ENCODE measurements at regions not wholly inside any gene's neighbourhood (a gene's known extent, or its start where the extent isn't known, plus 50 kb on each side); places are given as distances from the start of the nearest gene placed in this dataset.

DNA sequence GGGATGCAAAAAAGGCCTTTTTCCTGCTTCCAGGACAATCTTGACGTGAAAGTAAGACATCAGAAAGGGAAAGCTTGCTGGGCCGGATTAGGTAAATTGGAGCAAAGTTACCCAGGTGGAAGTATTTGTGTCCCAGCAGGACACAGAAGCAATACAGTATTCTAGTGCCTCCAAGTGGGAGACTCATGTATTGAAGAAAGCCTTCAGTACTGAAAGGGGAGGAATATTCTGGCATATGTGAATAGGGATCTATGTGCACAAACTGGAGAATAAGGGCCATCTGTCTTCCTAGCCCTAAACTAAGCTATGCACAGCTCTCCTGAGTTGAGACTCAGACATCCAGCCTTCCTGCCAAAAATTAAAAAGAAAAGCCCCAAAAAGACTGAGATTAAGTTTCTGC is 327.3 kb upstream of the CDH8 start:
- Histone ChIP-seq H3K9ac (ENCODE audit: low read depth, low read length, poor library complexity) (no peak overlapping the region), H3K9me3 (replicated peaks in 1 of 2; ENCODE audit: control insufficient read depth in 2 of 2, insufficient read depth in 1 of 2, low read depth in 1 of 2, low read length in 2 of 2) (no peaks in the 10 kb centered on the region), H2BK12ac (ENCODE audit: low read length) (no peak overlapping the region), H3K4me1 (ENCODE audit: control insufficient read depth in 2 of 2, insufficient read depth in 1 of 2, low read depth in 1 of 2, low read length in 2 of 2) (peaks cover 0 to 3% of the 10 kb centered on the region in 2 donors), H3K4me2 (ENCODE audit: insufficient read depth, low read length, poor library complexity, severe bottlenecking) (no peak overlapping the region), H3K4ac (ENCODE audit: low read length) (no peak overlapping the region), H2AK5ac (ENCODE audit: low read depth, low read length) (no peak overlapping the region), H2BK5ac (ENCODE audit: low read length) (no peak overlapping the region), H4K8ac (ENCODE audit: low read depth, low read length) (no peak overlapping the region), H3K79me1 (ENCODE audit: low read depth, low read length) (no peaks in the 10 kb centered on the region), H3K36me3 (replicated peaks in 1 of 2; ENCODE audit: control insufficient read depth in 2 of 2, insufficient read depth in 2 of 2, low read length in 2 of 2) (no peaks in the 10 kb centered on the region), H2AFZ (ENCODE audit: low read length) (no peak overlapping the region), H3K4me3 (ENCODE audit: low read length in 2 of 2) (no peak overlapping the region), H3K14ac (ENCODE audit: low read length) (no peak overlapping the region), H2BK15ac (ENCODE audit: low read length) (no peak overlapping the region), H3K27ac (replicated peaks; ENCODE audit: low read length) (no peak overlapping the region), H4K91ac (ENCODE audit: low read depth, low read length, poor library complexity) (no peak overlapping the region), H3K18ac (ENCODE audit: low read length) (no peak overlapping the region), H2BK120ac (ENCODE audit: low read depth, low read length) (no peak overlapping the region), H3K27me3 (ENCODE audit: control insufficient read depth in 3 of 3, insufficient read depth in 3 of 3, low read depth in 1 of 3, low read length in 3 of 3) (no peaks in the 10 kb centered on the region), H3K23ac (ENCODE audit: low read depth, low read length, poor library complexity) (no peak overlapping the region)
- WGBS, 2 donors (ENCODE audit: extremely low coverage in 2 of 2, insufficient read length in 2 of 2, insufficient replicate concordance in 1 of 2): no CpG with 5 or more reads among the region's 2 CpGs
- no peak for DNase-seq (ENCODE audit: low spot score)

DNA sequence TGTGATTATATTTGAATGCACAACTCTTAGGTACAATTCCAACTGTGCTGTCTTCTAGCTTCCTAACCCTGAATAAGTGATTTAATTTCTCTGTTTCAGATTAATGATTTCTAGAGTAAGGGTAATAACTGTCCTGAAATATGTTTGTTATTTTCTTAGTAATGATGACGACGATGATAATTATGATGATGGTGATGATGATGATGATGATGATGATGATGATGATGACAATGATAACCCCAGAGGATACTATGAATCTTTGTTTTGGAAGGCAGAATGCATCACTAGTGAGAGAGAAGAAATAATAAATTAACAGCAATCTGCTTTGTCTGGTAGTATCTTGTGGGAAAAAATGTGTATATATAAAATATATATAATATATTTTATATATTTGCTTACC is 317.1 kb upstream of the CDH8 start:
- no peaks in the 10 kb centered on the region for H3K27me3 ChIP-seq (ENCODE audit: control insufficient read depth in 3 of 3, insufficient read depth in 3 of 3, low read depth in 1 of 3, low read length in 3 of 3)
- no peak overlapping the region for H2BK5ac ChIP-seq (ENCODE audit: low read length)
- H3K4me2 ChIP-seq (ENCODE audit: insufficient read depth, low read length, poor library complexity, severe bottlenecking): no peak overlapping the region
- H2AK5ac ChIP-seq (ENCODE audit: low read depth, low read length): no peak overlapping the region
- no peak overlapping the region for H3K4me3 ChIP-seq (ENCODE audit: low read length in 2 of 2)
- no peaks in the 10 kb centered on the region for H3K36me3 ChIP-seq (replicated peaks in 1 of 2; ENCODE audit: control insufficient read depth in 2 of 2, insufficient read depth in 2 of 2, low read length in 2 of 2)
- H3K9ac ChIP-seq (ENCODE audit: low read depth, low read length, poor library complexity): no peak overlapping the region
- no peak overlapping the region for H2BK15ac ChIP-seq (ENCODE audit: low read length)
- no peak for DNase-seq (ENCODE audit: low spot score)
- H4K8ac ChIP-seq (ENCODE audit: low read depth, low read length): no peak overlapping the region
- H4K91ac ChIP-seq (ENCODE audit: low read depth, low read length, poor library complexity): no peak overlapping the region
- no peak overlapping the region for H2BK12ac ChIP-seq (ENCODE audit: low read length)
- H2AFZ ChIP-seq (ENCODE audit: low read length): no peak overlapping the region
- H3K79me1 ChIP-seq (ENCODE audit: low read depth, low read length): no peaks in the 10 kb centered on the region
- no peak overlapping the region for H3K27ac ChIP-seq (replicated peaks; ENCODE audit: low read length)
- H3K14ac ChIP-seq (ENCODE audit: low read length): no peak overlapping the region
- H3K4ac ChIP-seq (ENCODE audit: low read length): no peak overlapping the region
- WGBS, 2 donors (ENCODE audit: extremely low coverage in 2 of 2, insufficient read length in 2 of 2, insufficient replicate concordance in 1 of 2): 100% methylated on average over 2 of the region's 2 CpGs
- no peaks in the 10 kb centered on the region for H3K4me1 ChIP-seq (ENCODE audit: control insufficient read depth in 2 of 2, insufficient read depth in 1 of 2, low read depth in 1 of 2, low read length in 2 of 2)
- H2BK120ac ChIP-seq (ENCODE audit: low read depth, low read length): no peak overlapping the region
- H3K18ac ChIP-seq (ENCODE audit: low read length): no peak overlapping the region
- H3K9me3 ChIP-seq (replicated peaks in 1 of 2; ENCODE audit: control insufficient read depth in 2 of 2, insufficient read depth in 1 of 2, low read depth in 1 of 2, low read length in 2 of 2): no peaks in the 10 kb centered on the region
- H3K23ac ChIP-seq (ENCODE audit: low read depth, low read length, poor library complexity): no peak overlapping the region

DNA sequence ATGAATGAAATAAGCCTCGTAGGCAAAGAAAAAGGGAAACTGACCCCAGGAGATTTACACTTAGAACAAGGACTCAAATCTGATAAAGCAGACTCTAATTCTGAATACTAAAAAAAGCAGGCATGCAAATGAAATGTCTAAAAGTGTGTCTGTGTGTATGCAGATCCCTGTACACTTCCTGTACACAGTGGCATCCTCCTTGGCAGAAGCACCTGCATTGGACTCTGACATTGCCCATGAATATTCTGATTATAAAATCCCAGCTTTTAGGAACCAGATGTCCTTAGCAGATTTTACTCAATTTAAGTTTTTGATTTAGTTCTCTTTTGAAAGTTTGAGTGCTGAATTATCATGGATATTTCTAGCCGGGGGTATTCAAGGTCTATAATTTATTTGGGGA is 306.0 kb upstream of the CDH8 start:
- no peak overlapping the region for H2BK15ac ChIP-seq (ENCODE audit: low read length)
- H2BK12ac ChIP-seq (ENCODE audit: low read length): no peak overlapping the region
- H3K14ac ChIP-seq (ENCODE audit: low read length): no peak overlapping the region
- H3K9ac ChIP-seq (ENCODE audit: low read depth, low read length, poor library complexity): no peak overlapping the region
- H3K27ac ChIP-seq (replicated peaks; ENCODE audit: low read length): no peak overlapping the region
- no peaks in the 10 kb centered on the region for H3K36me3 ChIP-seq (replicated peaks in 1 of 2; ENCODE audit: control insufficient read depth in 2 of 2, insufficient read depth in 2 of 2, low read length in 2 of 2)
- peak overlapping the region; percentile 88 for H2AFZ ChIP-seq (ENCODE audit: low read length)
- H3K4ac ChIP-seq (ENCODE audit: low read length): no peak overlapping the region
- no CpG with 5 or more reads among the region's 2 CpGs for WGBS, 2 donors (ENCODE audit: extremely low coverage in 2 of 2, insufficient read length in 2 of 2, insufficient replicate concordance in 1 of 2)
- H3K23ac ChIP-seq (ENCODE audit: low read depth, low read length, poor library complexity): no peak overlapping the region
- H3K4me1 ChIP-seq (ENCODE audit: control insufficient read depth in 2 of 2, insufficient read depth in 1 of 2, low read depth in 1 of 2, low read length in 2 of 2): peaks cover 4 to 12% of the 10 kb centered on the region in 2 donors
- no peak overlapping the region for H2BK5ac ChIP-seq (ENCODE audit: low read length)
- H4K91ac ChIP-seq (ENCODE audit: low read depth, low read length, poor library complexity): no peak overlapping the region
- H3K79me1 ChIP-seq (ENCODE audit: low read depth, low read length): no peaks in the 10 kb centered on the region
- no peak overlapping the region for H3K18ac ChIP-seq (ENCODE audit: low read length)
- no peak overlapping the region for H3K4me3 ChIP-seq (ENCODE audit: low read length in 2 of 2)
- H3K9me3 ChIP-seq (replicated peaks in 1 of 2; ENCODE audit: control insufficient read depth in 2 of 2, insufficient read depth in 1 of 2, low read depth in 1 of 2, low read length in 2 of 2): peaks cover 0 to 1% of the 10 kb centered on the region in 2 donors
- no peak overlapping the region for H3K4me2 ChIP-seq (ENCODE audit: insufficient read depth, low read length, poor library complexity, severe bottlenecking)
- H2AK5ac ChIP-seq (ENCODE audit: low read depth, low read length): no peak overlapping the region
- H2BK120ac ChIP-seq (ENCODE audit: low read depth, low read length): no peak overlapping the region
- no peak for DNase-seq (ENCODE audit: low spot score)
- no peak overlapping the region for H4K8ac ChIP-seq (ENCODE audit: low read depth, low read length)
- H3K27me3 ChIP-seq (ENCODE audit: control insufficient read depth in 3 of 3, insufficient read depth in 3 of 3, low read depth in 1 of 3, low read length in 3 of 3): no peaks in the 10 kb centered on the region

GRCh38 chr16:62335356-62335755 is 299.1 kb upstream of the CDH8 start:
- no peak overlapping the region for H4K8ac ChIP-seq (ENCODE audit: low read depth, low read length)
- no peak overlapping the region for H3K18ac ChIP-seq (ENCODE audit: low read length)

More at GRCh38 chr16:62335356-62335755, 299.1 kb upstream of the CDH8 start:
- H3K27ac ChIP-seq (replicated peaks; ENCODE audit: low read length): no peak overlapping the region
- no peak overlapping the region for H4K91ac ChIP-seq (ENCODE audit: low read depth, low read length, poor library complexity)
- no peaks in the 10 kb centered on the region for H3K4me1 ChIP-seq (ENCODE audit: control insufficient read depth in 2 of 2, insufficient read depth in 1 of 2, low read depth in 1 of 2, low read length in 2 of 2)
- no peaks in the 10 kb centered on the region for H3K9me3 ChIP-seq (replicated peaks in 1 of 2; ENCODE audit: control insufficient read depth in 2 of 2, insufficient read depth in 1 of 2, low read depth in 1 of 2, low read length in 2 of 2)
- H3K4me2 ChIP-seq (ENCODE audit: insufficient read depth, low read length, poor library complexity, severe bottlenecking): no peak overlapping the region
- no peaks in the 10 kb centered on the region for H3K36me3 ChIP-seq (replicated peaks in 1 of 2; ENCODE audit: control insufficient read depth in 2 of 2, insufficient read depth in 2 of 2, low read length in 2 of 2)
- H3K27me3 ChIP-seq (ENCODE audit: control insufficient read depth in 3 of 3, insufficient read depth in 3 of 3, low read depth in 1 of 3, low read length in 3 of 3): no peaks in the 10 kb centered on the region
- H2AK5ac ChIP-seq (ENCODE audit: low read depth, low read length): no peak overlapping the region
- no peak overlapping the region for H2BK12ac ChIP-seq (ENCODE audit: low read length)
- no peak overlapping the region for H3K23ac ChIP-seq (ENCODE audit: low read depth, low read length, poor library complexity)
- H2BK5ac ChIP-seq (ENCODE audit: low read length): no peak overlapping the region
- DNase-seq (ENCODE audit: low spot score): no peak
- no peak overlapping the region for H2BK15ac ChIP-seq (ENCODE audit: low read length)
- H3K4ac ChIP-seq (ENCODE audit: low read length): no peak overlapping the region
- H2AFZ ChIP-seq (ENCODE audit: low read length): no peak overlapping the region
- no peaks in the 10 kb centered on the region for H3K79me1 ChIP-seq (ENCODE audit: low read depth, low read length)
- no peak overlapping the region for H3K4me3 ChIP-seq (ENCODE audit: low read length in 2 of 2)
- H3K14ac ChIP-seq (ENCODE audit: low read length): no peak overlapping the region
- H3K9ac ChIP-seq (ENCODE audit: low read depth, low read length, poor library complexity): no peak overlapping the region
- no peak overlapping the region for H2BK120ac ChIP-seq (ENCODE audit: low read depth, low read length)
